Karpas-422 (cell line): ENCODE measurements at regions not wholly inside any gene's neighbourhood (a gene's known extent, or its start where the extent isn't known, plus 50 kb on each side); places are given as distances from the start of the nearest gene placed in this dataset. TPM values are rescaled to one million over a fixed set of nuclear protein-coding genes. Genes with fewer than 3 reads are reported as not detected.

ENCODE experiments used
- small RNA-seq: library from RNA; depleted of rRNA; stranded (forward); fragments of <200 nt; gene quantifications from one replicate; pipeline ENCODE3, GENCODE V24; 2014

Small RNAs in the stretch of these regions (small RNA-seq; reads per million reads assigned to genes)
- not detected for gene RF00019
